K562 (cell line): ENCODE measurements at regions not wholly inside any gene's neighbourhood (a gene's known extent, or its start where the extent isn't known, plus 50 kb on each side); places are given as distances from the start of the nearest gene placed in this dataset.

ENCODE experiments used
- ATAC-seq: fragments of 200-7000 bp; cut with Tn5 transposase; 3 replicates; pipeline ENCODE4 v1.9.1; 2020; ENCODE audit warnings: moderate library complexity
- BruUV-seq: library from RNA; stranded (reverse); fragments of 400-500 nt; replicated peaks from 2 replicates; lab custom pipeline; 2021; lab: Mats Ljungman, UMichigan
- CTCF ChIA-PET: fragments of 300-600 bp; formaldehyde crosslinking; extraction: SDS; loops from one replicate; lab custom pipeline; 2021; ENCODE audit warnings: low intra/inter-chr PET ratio; lab: Yijun Ruan, JAX
- POLR2A ChIA-PET: fragments of 300-600, 350-650 bp; sonication (Branson Sonifier 250); formaldehyde crosslinking; extraction: SDS; loops from one replicate; lab custom pipeline; 2021; ENCODE audit warnings: antibody characterized with exemption, inconsistent platforms; lab: Yijun Ruan, JAX
- DNase-seq, 4 experiments: peaks; one replicate each; pipeline versions ENCODE4 v3.0.0 to v3.0.0-alpha.2; 2011 to 2018; ENCODE audit warnings: low spot score in 3 of 4, mixed read lengths in 3 of 4; ENCODE audit errors: extremely low read depth in 1 of 4
- FAIRE-seq: peaks from 2 replicates; lab custom pipeline; 2011; peaks lifted over from hg19 to GRCh38; lab: Jason Lieb, UNC
- H2AFZ ChIP-seq: 2 replicates; pipeline ENCODE4 v1.6.0; 2011; ENCODE audit warnings: low read depth, low read length, control low read depth, inconsistent platforms
- H3K27ac ChIP-seq: fragments of 200-600 bp; 3 replicates; pipeline ENCODE4 v1.8.0; 2011; ENCODE audit warnings: low read depth, mild to moderate bottlenecking, control low read depth, inconsistent platforms, low read length, moderate library complexity, mixed read lengths; ENCODE audit errors: extremely low read depth
- H3K27me3 ChIP-seq, 2 experiments: fragments of 300-600 bp in 1 of 2; 2 replicates in 1 of 2; 3 replicates in 1 of 2; pipeline versions ENCODE4 v1.6.0 to v1.8.0; 2011; ENCODE audit warnings: inconsistent platforms in 2 of 2, low read length in 2 of 2, mild to moderate bottlenecking in 1 of 2, mixed read lengths in 1 of 2, moderate library complexity in 1 of 2; ENCODE audit not compliant: control insufficient read depth in 2 of 2, insufficient read depth in 2 of 2
- H3K36me3 ChIP-seq: fragments of 300-600 bp; 3 replicates; pipeline ENCODE4 v1.8.0; 2011; ENCODE audit warnings: mild to moderate bottlenecking, low read length, inconsistent platforms; ENCODE audit not compliant: control insufficient read depth, insufficient read depth
- H3K4me1 ChIP-seq, 2 experiments: fragments of 200-600 bp in 1 of 2; replicated peaks in 1 of 2; 2 replicates in 1 of 2; 3 replicates in 1 of 2; pipeline versions ENCODE4 v1.5.1 to v1.8.0; 2011; ENCODE audit warnings: inconsistent platforms in 2 of 2, low read length in 2 of 2, mild to moderate bottlenecking in 1 of 2, mixed read lengths in 1 of 2, moderate library complexity in 1 of 2; ENCODE audit not compliant: control insufficient read depth in 2 of 2, insufficient read depth in 2 of 2
- H3K4me2 ChIP-seq: 2 replicates; pipeline ENCODE4 v1.6.1; 2011; ENCODE audit warnings: low read length, control low read depth, inconsistent platforms, mixed read lengths; ENCODE audit not compliant: insufficient read depth
- H3K4me3 ChIP-seq: fragments of 200-600 bp; sonication (generic), shearing (Covaris generic); 2 replicates; pipeline ENCODE4 v1.5.1; 2016; ENCODE audit warnings: control low read depth, inconsistent platforms
- H3K79me2 ChIP-seq: fragments of 200-600 bp; 3 replicates; pipeline ENCODE4 v1.8.0; 2011; ENCODE audit warnings: low read length, inconsistent platforms; ENCODE audit not compliant: control insufficient read depth, insufficient read depth
- H3K9ac ChIP-seq, 2 experiments: 2 replicates each; pipeline versions ENCODE4 v1.6.0 to v1.6.1; 2011; ENCODE audit warnings: low read depth in 2 of 2, low read length in 2 of 2, control low read depth in 1 of 2, inconsistent platforms in 1 of 2, mild to moderate bottlenecking in 1 of 2, mixed read lengths in 1 of 2; ENCODE audit not compliant: insufficient read depth in 1 of 2
- H3K9me1 ChIP-seq: one replicate; pipeline ENCODE4 v1.6.0; 2011; ENCODE audit warnings: inconsistent platforms, mild to moderate bottlenecking, low read length, moderate library complexity; ENCODE audit not compliant: control insufficient read depth, insufficient read depth
- H3K9me3 ChIP-seq: replicated peaks from 2 replicates; pipeline ENCODE4 v1.5.1; 2011; ENCODE audit warnings: low read depth, low read length, inconsistent platforms; ENCODE audit not compliant: control insufficient read depth, insufficient read depth
- H4K20me1 ChIP-seq: replicated peaks from 2 replicates; pipeline ENCODE4 v1.6.1; 2011; ENCODE audit warnings: low read length, inconsistent platforms, mixed read lengths; ENCODE audit not compliant: control insufficient read depth, insufficient read depth
- ELF4 ChIP-seq: fragments of 450-650 bp; formaldehyde crosslinking; IDR thresholded peaks from 2 replicates; pipeline ENCODE4 v1.4.0; 2022; ENCODE audit warnings: missing genetic modification characterization
- FOXA3 ChIP-seq, 2 experiments: fragments of 450-650 bp in 1 of 2; sonication (generic) in 1 of 2; formaldehyde crosslinking; IDR thresholded peaks in 1 of 2; conservative IDR thresholded peaks in 1 of 2; 2 replicates each; pipeline versions ENCODE4 v1.4.0 to v1.8.0; 2020 to 2022; ENCODE audit warnings: mild to moderate bottlenecking in 2 of 2, missing genetic modification reagents in 1 of 2
- JUN ChIP-seq, 2 experiments: sonication (generic) in 1 of 2; formaldehyde crosslinking in 1 of 2; IDR thresholded peaks; 2 replicates each; pipeline versions ENCODE4 v1.6.1 to v1.8.0; 2012 to 2022; ENCODE audit warnings: borderline replicate concordance in 2 of 2, mild to moderate bottlenecking in 2 of 2, improper control_type of control experiment in 1 of 2, low read depth in 1 of 2, low read length in 1 of 2, missing genetic modification reagents in 1 of 2
- KLF13 ChIP-seq: fragments of 450-650 bp; IDR thresholded peaks from 2 replicates; pipeline ENCODE4 v1.6.1; 2016; ENCODE audit warnings: missing genetic modification characterization, low read depth, mild to moderate bottlenecking, missing compliant biosample characterization, moderate library complexity, borderline replicate concordance
- RBM25 ChIP-seq: fragments of 200-400 bp; formaldehyde crosslinking; IDR thresholded peaks from 2 replicates; pipeline ENCODE4 v1.6.1; 2018; ENCODE audit warnings: low read length, low read depth, moderate library complexity; ENCODE audit not compliant: severe bottlenecking
- RUNX1 ChIP-seq: sonication (generic); IDR thresholded peaks from 2 replicates; pipeline ENCODE4 v1.6.1; 2016; ENCODE audit warnings: antibody characterized with exemption, low read depth
- SMAD2 ChIP-seq: fragments of 150-350 bp; IDR thresholded peaks from 2 replicates; pipeline ENCODE4 v1.6.1; 2014; ENCODE audit warnings: low read depth, mild to moderate bottlenecking, low read length
- SREBF2 ChIP-seq: sonication (generic); formaldehyde crosslinking; IDR thresholded peaks from 2 replicates; pipeline ENCODE4 v1.4.0; 2020; ENCODE audit warnings: mild to moderate bottlenecking, missing genetic modification reagents
- XRCC5 ChIP-seq: fragments of 200-400 bp; formaldehyde crosslinking; IDR thresholded peaks from 2 replicates; pipeline ENCODE4 v1.6.1; 2017; ENCODE audit warnings: low read depth, mild to moderate bottlenecking, low read length
- ZBTB2 ChIP-seq: fragments of 450-650 bp; IDR thresholded peaks from 2 replicates; pipeline ENCODE4 v1.6.1; 2016; ENCODE audit warnings: antibody characterized with exemption
- ZNF609 ChIP-seq: sonication (generic); formaldehyde crosslinking; IDR thresholded peaks from 2 replicates; pipeline ENCODE4 v1.8.1; 2023; ENCODE audit warnings: missing genetic modification reagents, mild to moderate bottlenecking, borderline replicate concordance
- WGBS: fragments of 100-300 bp; shearing (Covaris generic); methylation state at CpG from one replicate; pipeline ENCODE4 v1.1.6; 2016; ENCODE audit warnings: low coverage, mixed read lengths; ENCODE audit not compliant: insufficient coverage; ENCODE audit errors: missing lambda C conversion rate; 5-methylcytosine and 5-hydroxymethylcytosine counted together
- in situ Hi-C: fragments of 300-500 bp; cut with MboI; formaldehyde crosslinking; loops from 4 replicates; pipeline ENCODE4 v1.15.0; 2018; ENCODE audit warnings: inconsistent platforms, mixed read lengths
- intact Hi-C: fragments of 100-400 bp; cut with micrococcal nuclease; formaldehyde crosslinking; loops from 2 replicates; pipeline ENCODE4 v1.14.2; 2022
- TF ChIP-seq, protein P1 (sequence below): sonication (generic); formaldehyde crosslinking; IDR thresholded peaks from 2 replicates; pipeline ENCODE4 v1.8.0; 2023; ENCODE audit warnings: mild to moderate bottlenecking, missing genetic modification reagents

DNA sequence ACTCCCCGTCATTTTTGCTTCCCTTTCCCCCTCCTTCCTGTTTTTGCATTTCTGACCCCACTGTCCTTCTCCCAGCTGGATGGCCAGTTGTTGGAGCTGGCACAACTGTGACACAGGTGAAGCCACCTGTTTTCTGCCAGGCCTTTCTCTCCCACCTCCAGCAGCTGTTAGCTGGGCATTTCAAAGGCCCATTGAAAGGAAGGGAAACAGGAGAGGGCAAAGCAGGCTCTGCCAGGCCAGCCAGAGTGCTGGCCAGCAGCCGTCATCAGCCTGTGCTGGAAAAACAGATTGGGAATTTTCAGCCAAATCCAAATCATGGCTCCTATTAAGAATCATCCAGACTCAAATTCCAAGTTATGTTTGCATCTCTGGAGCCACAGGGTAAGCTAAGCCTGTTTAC, 155.2 kb upstream of the C2CD4B start:
- in situ Hi-C loops (no loop called here), intact Hi-C loops (no loop called here)
- TF ChIP-seq KLF13 (tag) (no peak), ZBTB2 (no peak), RUNX1 (no peak), JUN (IDR thresholded peaks at IDR 0.05; ENCODE audit: borderline replicate concordance, low read depth, low read length) (no peak), JUN (CRISPR knock-in tag; IDR thresholded peaks at IDR 0.05; ENCODE audit: borderline replicate concordance) (no peak), XRCC5 (no peak), FOXA3 (CRISPR knock-in tag; conservative IDR thresholded peaks at IDR 0.05 in 1 of 2, IDR thresholded peaks at IDR 0.05 in 1 of 2) (no peak), SREBF2 (CRISPR knock-in tag) (no peak), RBM25 (no peak), ELF4 (no peak), ZNF609 (CRISPR knock-in tag) (no peak), SMAD2 (no peak)
- TF ChIP-seq, protein P1, sequence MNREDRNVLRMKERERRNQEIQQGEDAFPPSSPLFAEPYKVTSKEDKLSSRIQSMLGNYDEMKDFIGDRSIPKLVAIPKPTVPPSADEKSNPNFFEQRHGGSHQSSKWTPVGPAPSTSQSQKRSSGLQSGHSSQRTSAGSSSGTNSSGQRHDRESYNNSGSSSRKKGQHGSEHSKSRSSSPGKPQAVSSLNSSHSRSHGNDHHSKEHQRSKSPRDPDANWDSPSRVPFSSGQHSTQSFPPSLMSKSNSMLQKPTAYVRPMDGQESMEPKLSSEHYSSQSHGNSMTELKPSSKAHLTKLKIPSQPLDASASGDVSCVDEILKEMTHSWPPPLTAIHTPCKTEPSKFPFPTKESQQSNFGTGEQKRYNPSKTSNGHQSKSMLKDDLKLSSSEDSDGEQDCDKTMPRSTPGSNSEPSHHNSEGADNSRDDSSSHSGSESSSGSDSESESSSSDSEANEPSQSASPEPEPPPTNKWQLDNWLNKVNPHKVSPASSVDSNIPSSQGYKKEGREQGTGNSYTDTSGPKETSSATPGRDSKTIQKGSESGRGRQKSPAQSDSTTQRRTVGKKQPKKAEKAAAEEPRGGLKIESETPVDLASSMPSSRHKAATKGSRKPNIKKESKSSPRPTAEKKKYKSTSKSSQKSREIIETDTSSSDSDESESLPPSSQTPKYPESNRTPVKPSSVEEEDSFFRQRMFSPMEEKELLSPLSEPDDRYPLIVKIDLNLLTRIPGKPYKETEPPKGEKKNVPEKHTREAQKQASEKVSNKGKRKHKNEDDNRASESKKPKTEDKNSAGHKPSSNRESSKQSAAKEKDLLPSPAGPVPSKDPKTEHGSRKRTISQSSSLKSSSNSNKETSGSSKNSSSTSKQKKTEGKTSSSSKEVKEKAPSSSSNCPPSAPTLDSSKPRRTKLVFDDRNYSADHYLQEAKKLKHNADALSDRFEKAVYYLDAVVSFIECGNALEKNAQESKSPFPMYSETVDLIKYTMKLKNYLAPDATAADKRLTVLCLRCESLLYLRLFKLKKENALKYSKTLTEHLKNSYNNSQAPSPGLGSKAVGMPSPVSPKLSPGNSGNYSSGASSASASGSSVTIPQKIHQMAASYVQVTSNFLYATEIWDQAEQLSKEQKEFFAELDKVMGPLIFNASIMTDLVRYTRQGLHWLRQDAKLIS (CRISPR knock-in tag), result no peak
- H3K27me3 ChIP-seq, result peaks cover 0 to 20% of the 10 kb centered on the region in 2 experiments; a peak in 2 of 5 replicates
- H3K9me3 ChIP-seq, result no peaks in the 10 kb centered on the region
- DNase-seq, result no peak
- no peak for ATAC-seq
- WGBS, result 0% methylated on average over 2 of the region's 2 CpGs
- no peaks in the 10 kb centered on the region for H3K9me1 ChIP-seq
- H3K4me3 ChIP-seq, result no peak overlapping the region
- POLR2A ChIA-PET, result no interaction called here
- no peaks in the 10 kb centered on the region for H3K79me2 ChIP-seq
- no peak overlapping the region for H3K4me2 ChIP-seq
- BruUV-seq, result no TSS peak
- no peak overlapping the region for H3K9ac ChIP-seq
- H2AFZ ChIP-seq, result no peak overlapping the region
- H3K27ac ChIP-seq, result no peak overlapping the region
- H3K4me1 ChIP-seq, result no peaks in the 10 kb centered on the region
- no peaks in the 10 kb centered on the region for H4K20me1 ChIP-seq
- H3K36me3 ChIP-seq, result no peaks in the 10 kb centered on the region
- no peak for FAIRE-seq
- CTCF ChIA-PET, result no interaction called here
